ENCODE measurements at regions not wholly inside any gene's neighbourhood (a gene's known extent, or its start where the extent isn't known, plus 50 kb on each side); places are given as distances from the start of the nearest gene placed in this dataset.

GRCh38 chr10:3692387-3692999 lies 92.5 kb downstream of the KLF6 start:
- Histone ChIP-seq H3K4me1 (no peaks in the 10 kb centered on the region), H3K36me3 (no peaks in the 10 kb centered on the region), H3K9me3 (no peaks in the 10 kb centered on the region), H3K4me3 (no peak overlapping the region), H3K27ac (no peak overlapping the region), H3K27me3 (no peaks in the 10 kb centered on the region)
- ATAC-seq (no peak), DNase-seq (no peak)
- no peak for TF ChIP-seq CTCF (IDR thresholded peaks at IDR 0.05)
- intact Hi-C loops (cut with DNase I): no loop called here

GRCh38 chr10:3691482-3691881 lies 93.5 kb downstream of the KLF6 start:
- TF ChIP-seq CTCF (IDR thresholded peaks at IDR 0.05): no peak
- Histone ChIP-seq H3K27me3 (no peaks in the 10 kb centered on the region), H3K9me3 (no peaks in the 10 kb centered on the region), H3K36me3 (no peaks in the 10 kb centered on the region), H3K4me1 (no peaks in the 10 kb centered on the region), H3K27ac (no peak overlapping the region), H3K4me3 (no peak overlapping the region)
- ATAC-seq (no peak), DNase-seq (no peak)
- intact Hi-C loops (cut with DNase I): no loop called here

GRCh38 chr10:3689871-3690510 lies 95.0 kb downstream of the KLF6 start:
- Histone ChIP-seq H3K36me3 (no peaks in the 10 kb centered on the region), H3K9me3 (no peaks in the 10 kb centered on the region), H3K27ac (no peak overlapping the region), H3K4me1 (no peaks in the 10 kb centered on the region), H3K4me3 (no peak overlapping the region), H3K27me3 (no peaks in the 10 kb centered on the region)
- DNase-seq: no peak
- no peak for TF ChIP-seq CTCF (IDR thresholded peaks at IDR 0.05)
- intact Hi-C loops (cut with DNase I): no loop called here
- no peak for ATAC-seq

GRCh38 chr10:3687510-3688081 lies 97.4 kb downstream of the KLF6 start:
- ATAC-seq (no peak), DNase-seq (no peak)
- no peak overlapping the region for H3K27ac ChIP-seq
- H3K4me1 ChIP-seq: no peaks in the 10 kb centered on the region
- no peak for TF ChIP-seq CTCF (IDR thresholded peaks at IDR 0.05)
- no peaks in the 10 kb centered on the region for H3K27me3 ChIP-seq
- H3K9me3 ChIP-seq: no peaks in the 10 kb centered on the region
- H3K36me3 ChIP-seq: no peaks in the 10 kb centered on the region
- intact Hi-C loops (cut with DNase I): no loop called here
- H3K4me3 ChIP-seq: no peak overlapping the region

- H3K36me3 ChIP-seq: no peaks in the 10 kb centered on the region
- no peaks in the 10 kb centered on the region for H3K27me3 ChIP-seq
- H3K27ac ChIP-seq: no peak overlapping the region
- DNase-seq: no peak
- H3K9me3 ChIP-seq: no peaks in the 10 kb centered on the region
- no peak for ATAC-seq
- H3K4me3 ChIP-seq: no peak overlapping the region
- no peaks in the 10 kb centered on the region for H3K4me1 ChIP-seq
- intact Hi-C loops (cut with DNase I): no loop called here
- TF ChIP-seq CTCF (IDR thresholded peaks at IDR 0.05): no peak
Measured at GRCh38 chr10:3685384-3685783, 99.6 kb downstream of the KLF6 start.
